Keratinocyte (primary cell): ENCODE measurements at regions not wholly inside any gene's neighbourhood (a gene's known extent, or its start where the extent isn't known, plus 50 kb on each side); places are given as distances from the start of the nearest gene placed in this dataset.

Experiments
- DNase-seq: peaks from one replicate; pipeline ENCODE4 v3.0.0-alpha.2; 2011; ENCODE audit warnings: low read depth, missing footprints, low spot score
- FAIRE-seq: peaks from 2 replicates; lab custom pipeline; 2011; peaks lifted over from hg19 to GRCh38; lab: Jason Lieb, UNC
- H2AFZ ChIP-seq: 2 replicates; pipeline ENCODE4 v1.6.0; 2012; ENCODE audit warnings: low read length, control low read depth, inconsistent platforms; ENCODE audit not compliant: control insufficient read depth
- H3K27ac ChIP-seq: 2 replicates; pipeline ENCODE4 v1.5.1; 2011; ENCODE audit warnings: low read length; ENCODE audit not compliant: control insufficient read depth, insufficient read depth
- H3K27me3 ChIP-seq: 3 replicates; pipeline ENCODE4 v1.6.0; 2011; ENCODE audit warnings: low read length; ENCODE audit not compliant: control insufficient read depth, insufficient read depth; ENCODE audit errors: extremely low read depth
- H3K36me3 ChIP-seq, 2 experiments: 2 replicates in 1 of 2; 3 replicates in 1 of 2; pipeline ENCODE4 v1.5.1; 2011; ENCODE audit warnings: low read length in 2 of 2, mild to moderate bottlenecking in 1 of 2; ENCODE audit not compliant: control insufficient read depth in 2 of 2, insufficient read depth in 2 of 2; ENCODE audit errors: extremely low read depth in 1 of 2
- H3K4me1 ChIP-seq: 3 replicates; pipeline ENCODE4 v1.5.1; 2011; ENCODE audit warnings: low read length; ENCODE audit not compliant: control insufficient read depth, insufficient read depth; ENCODE audit errors: extremely low read depth
- H3K4me2 ChIP-seq: 3 replicates; pipeline ENCODE4 v1.6.0; 2011; ENCODE audit warnings: low read depth, low read length; ENCODE audit not compliant: control insufficient read depth, insufficient read depth; ENCODE audit errors: extremely low read depth
- H3K4me3 ChIP-seq, 3 experiments: fragments of 200-600 bp in 1 of 3; sonication (generic) in 1 of 3; 2 replicates in 2 of 3; 3 replicates in 1 of 3; pipeline ENCODE4 v1.5.1; 2011 to 2016; ENCODE audit warnings: low read length in 3 of 3, mild to moderate bottlenecking in 3 of 3, control low read depth in 2 of 3, inconsistent platforms in 1 of 3, low read depth in 1 of 3, mixed read lengths in 1 of 3, mixed run types in 1 of 3, moderate library complexity in 1 of 3; ENCODE audit not compliant: control insufficient read depth in 2 of 3, insufficient read depth in 2 of 3; ENCODE audit errors: extremely low read depth in 1 of 3
- H3K79me2 ChIP-seq: 2 replicates; pipeline ENCODE4 v1.6.0; 2012; ENCODE audit warnings: low read length; ENCODE audit not compliant: control insufficient read depth, insufficient read depth
- H3K9ac ChIP-seq: 3 replicates; pipeline ENCODE4 v1.6.0; 2011; ENCODE audit warnings: low read length; ENCODE audit not compliant: control insufficient read depth, insufficient read depth; ENCODE audit errors: extremely low read depth
- H3K9me1 ChIP-seq: 3 replicates; pipeline ENCODE4 v1.6.0; 2011; ENCODE audit warnings: low read length; ENCODE audit not compliant: control insufficient read depth, insufficient read depth; ENCODE audit errors: extremely low read depth
- H3K9me3 ChIP-seq: 2 replicates; pipeline ENCODE4 v1.5.1; 2012; ENCODE audit warnings: low read depth, low read length; ENCODE audit not compliant: control insufficient read depth
- H4K20me1 ChIP-seq: 3 replicates; pipeline ENCODE4 v1.6.0; 2011; ENCODE audit warnings: low read length; ENCODE audit not compliant: control insufficient read depth, insufficient read depth; ENCODE audit errors: extremely low read depth
- CTCF ChIP-seq, 3 experiments: IDR thresholded peaks in 1 of 3; conservative IDR thresholded peaks in 1 of 3; optimal IDR thresholded peaks in 1 of 3; 2 replicates in 2 of 3; 3 replicates in 1 of 3; pipeline versions ENCODE3 to v1.5.1; 2011; ENCODE audit warnings: low read length in 3 of 3, mild to moderate bottlenecking in 3 of 3, moderate library complexity in 2 of 3, control low read depth in 1 of 3, inconsistent platforms in 1 of 3; ENCODE audit not compliant: insufficient read depth in 2 of 3; ENCODE audit errors: extremely low read depth in 1 of 3
- EZH2 ChIP-seq: IDR thresholded peaks from one replicate; pipeline ENCODE4 v1.6.1; 2012; ENCODE audit warnings: inconsistent platforms, mild to moderate bottlenecking, low read length, moderate library complexity
- dilution Hi-C: fragments of 300-500 bp; cut with MboI; formaldehyde crosslinking; loops from one replicate; pipeline ENCODE4 v1.7.0; 2020; ENCODE audit warnings: low sequenced_read_pairs; ENCODE audit not compliant: extremely low pct_ligation_motif_present

- dilution Hi-C loops, result no loop called here
- no peaks in the 10 kb centered on the region for H3K9me1 ChIP-seq
- FAIRE-seq, result no peak
- H3K4me1 ChIP-seq, result no peaks in the 10 kb centered on the region
- no peaks in the 10 kb centered on the region for H3K79me2 ChIP-seq
- H3K27me3 ChIP-seq, result no peaks in the 10 kb centered on the region
- no peak overlapping the region for H3K4me2 ChIP-seq
- no peak for DNase-seq
- H2AFZ ChIP-seq, result no peak overlapping the region
- no peaks in the 10 kb centered on the region for H3K36me3 ChIP-seq
- no peaks in the 10 kb centered on the region for H4K20me1 ChIP-seq
- H3K9ac ChIP-seq, result no peak overlapping the region
- H3K27ac ChIP-seq, result no peak overlapping the region
- TF ChIP-seq EZH2, result no peak
- TF ChIP-seq CTCF (optimal IDR thresholded peaks at IDR 0.05 in 1 of 3, IDR thresholded peaks at IDR 0.05 in 1 of 3, conservative IDR thresholded peaks at IDR 0.05 in 1 of 3; ENCODE audit: extremely low read depth in 1 of 3, insufficient read depth in 2 of 3, low read length in 3 of 3), result no peak
- H3K9me3 ChIP-seq, result peaks cover 13% of the 10 kb centered on the region
- H3K4me3 ChIP-seq, result no peak overlapping the region
Measured at GRCh38 chr22:49094858-49095257, 732.8 kb downstream of the BRD1 start.

GRCh38 chr22:49094151-49094550 is 733.5 kb downstream of the BRD1 start:
- Histone ChIP-seq H3K79me2 (no peaks in the 10 kb centered on the region), H2AFZ (no peak overlapping the region), H3K27ac (no peak overlapping the region), H3K4me2 (no peak overlapping the region), H3K9ac (no peak overlapping the region), H3K9me1 (no peaks in the 10 kb centered on the region), H3K36me3 (no peaks in the 10 kb centered on the region), H3K27me3 (no peaks in the 10 kb centered on the region), H3K4me1 (no peaks in the 10 kb centered on the region), H3K9me3 (peaks cover 12% of the 10 kb centered on the region), H4K20me1 (no peaks in the 10 kb centered on the region), H3K4me3 (no peak overlapping the region)
- no peak for FAIRE-seq
- dilution Hi-C loops, result no loop called here
- DNase-seq, result no peak
- TF ChIP-seq CTCF (optimal IDR thresholded peaks at IDR 0.05 in 1 of 3, IDR thresholded peaks at IDR 0.05 in 1 of 3, conservative IDR thresholded peaks at IDR 0.05 in 1 of 3; ENCODE audit: extremely low read depth in 1 of 3, insufficient read depth in 2 of 3, low read length in 3 of 3), result no peak
- no peak for TF ChIP-seq EZH2
